ENCODE measurements at regions not wholly inside any gene's neighbourhood (a gene's known extent, or its start where the extent isn't known, plus 50 kb on each side); places are given as distances from the start of the nearest gene placed in this dataset.

- Histone ChIP-seq H3K4me1 (ENCODE audit: insufficient read depth, low read length, poor library complexity, severe bottlenecking) (no peaks in the 10 kb centered on the region), H3K4me3 (ENCODE audit: low read depth, low read length, poor library complexity, severe bottlenecking) (no peak overlapping the region), H3K9me3 (ENCODE audit: low read depth, low read length, poor library complexity, severe bottlenecking) (no peaks in the 10 kb centered on the region), H3K27me3 (replicated peaks; ENCODE audit: insufficient read depth, low read depth, low read length, poor library complexity) (no peaks in the 10 kb centered on the region), H3K36me3 (ENCODE audit: insufficient read depth, low read length, poor library complexity, severe bottlenecking) (no peaks in the 10 kb centered on the region), H3K27ac (ENCODE audit: low read depth, low read length, poor library complexity, severe bottlenecking) (no peak overlapping the region)
- intact Hi-C loops (cut with micrococcal nuclease; ENCODE audit: unreplicated experiment): no loop called here
- POLR2A ChIA-PET (ENCODE audit: low non-redundant PET): no interaction called here
- TF ChIP-seq EZH2 (IDR thresholded peaks at IDR 0.05; ENCODE audit: borderline replicate concordance, low read depth, low read length, poor library complexity, severe bottlenecking) (no peak), CTCF (conservative IDR thresholded peaks at IDR 0.05; ENCODE audit: low read depth, low read length) (no peak)
- DNase-seq (ENCODE audit: low spot score): no peak
- no TSS peak for BruUV-seq (replicated peaks)
- CTCF ChIA-PET: no interaction called here
Measured at GRCh38 chr6:40887792-40888340, 151.2 kb downstream of the UNC5CL start.

- Histone ChIP-seq H3K4me3 (ENCODE audit: low read depth, low read length, poor library complexity, severe bottlenecking) (no peak overlapping the region), H3K36me3 (ENCODE audit: insufficient read depth, low read length, poor library complexity, severe bottlenecking) (no peaks in the 10 kb centered on the region), H3K27me3 (replicated peaks; ENCODE audit: insufficient read depth, low read depth, low read length, poor library complexity) (no peaks in the 10 kb centered on the region), H3K4me1 (ENCODE audit: insufficient read depth, low read length, poor library complexity, severe bottlenecking) (no peaks in the 10 kb centered on the region), H3K9me3 (ENCODE audit: low read depth, low read length, poor library complexity, severe bottlenecking) (no peaks in the 10 kb centered on the region), H3K27ac (ENCODE audit: low read depth, low read length, poor library complexity, severe bottlenecking) (no peak overlapping the region)
- intact Hi-C loops (cut with micrococcal nuclease; ENCODE audit: unreplicated experiment): no loop called here
- ChIA-PET POLR2A (ENCODE audit: low non-redundant PET) (no interaction called here), CTCF (no interaction called here)
- TF ChIP-seq EZH2 (IDR thresholded peaks at IDR 0.05; ENCODE audit: borderline replicate concordance, low read depth, low read length, poor library complexity, severe bottlenecking): no peak
- no peak for TF ChIP-seq CTCF (conservative IDR thresholded peaks at IDR 0.05; ENCODE audit: low read depth, low read length)
- BruUV-seq (replicated peaks): no TSS peak
- DNase-seq (ENCODE audit: low spot score): no peak
Measured at GRCh38 chr6:40887079-40887791, 151.8 kb downstream of the UNC5CL start.

GRCh38 chr6:40885139-40885774 lies 153.8 kb downstream of the UNC5CL start:
- BruUV-seq (replicated peaks): no TSS peak
- Histone ChIP-seq H3K27ac (ENCODE audit: low read depth, low read length, poor library complexity, severe bottlenecking) (no peak overlapping the region), H3K36me3 (ENCODE audit: insufficient read depth, low read length, poor library complexity, severe bottlenecking) (no peaks in the 10 kb centered on the region), H3K9me3 (ENCODE audit: low read depth, low read length, poor library complexity, severe bottlenecking) (no peaks in the 10 kb centered on the region), H3K27me3 (replicated peaks; ENCODE audit: insufficient read depth, low read depth, low read length, poor library complexity) (no peaks in the 10 kb centered on the region), H3K4me3 (ENCODE audit: low read depth, low read length, poor library complexity, severe bottlenecking) (no peak overlapping the region), H3K4me1 (ENCODE audit: insufficient read depth, low read length, poor library complexity, severe bottlenecking) (no peaks in the 10 kb centered on the region)
- intact Hi-C loops (cut with micrococcal nuclease; ENCODE audit: unreplicated experiment): no loop called here
- DNase-seq (ENCODE audit: low spot score): no peak
- no peak for TF ChIP-seq EZH2 (IDR thresholded peaks at IDR 0.05; ENCODE audit: borderline replicate concordance, low read depth, low read length, poor library complexity, severe bottlenecking)
- TF ChIP-seq CTCF (conservative IDR thresholded peaks at IDR 0.05; ENCODE audit: low read depth, low read length): no peak
- ChIA-PET POLR2A (ENCODE audit: low non-redundant PET) (no interaction called here), CTCF (no interaction called here)
